Suprapubic skin (tissue), 4 donors: ENCODE measurements at regions not wholly inside any gene's neighbourhood (a gene's known extent, or its start where the extent isn't known, plus 50 kb on each side); places are given as distances from the start of the nearest gene placed in this dataset.

ENCODE experiments used
- CTCF ChIP-seq, 2 donors: fragments of 200-600 bp in 1 of 2; fragments of 450-650 bp in 1 of 2; sonication (generic) in 1 of 2; IDR thresholded peaks; one replicate each; pipeline ENCODE4 v1.5.1; 2016 to 2019; ENCODE audit warnings: antibody characterized with exemption in 2 of 2, mild to moderate bottlenecking in 1 of 2, moderate library complexity in 1 of 2
- EP300 ChIP-seq: sonication (generic); formaldehyde crosslinking; IDR thresholded peaks from one replicate; pipeline ENCODE4 v1.6.1; 2017; ENCODE audit warnings: antibody characterized with exemption
- POLR2A ChIP-seq, 2 donors: fragments of 450-650 bp; IDR thresholded peaks; one replicate each; pipeline ENCODE4 v1.6.1; 2017; ENCODE audit warnings: antibody characterized with exemption in 2 of 2, mild to moderate bottlenecking in 2 of 2, moderate library complexity in 2 of 2
- POLR2AphosphoS5 ChIP-seq, 3 donors: sonication (generic); formaldehyde crosslinking; IDR thresholded peaks; one replicate each; pipeline ENCODE4 v1.6.1; 2017; ENCODE audit warnings: antibody characterized with exemption in 3 of 3

DNA sequence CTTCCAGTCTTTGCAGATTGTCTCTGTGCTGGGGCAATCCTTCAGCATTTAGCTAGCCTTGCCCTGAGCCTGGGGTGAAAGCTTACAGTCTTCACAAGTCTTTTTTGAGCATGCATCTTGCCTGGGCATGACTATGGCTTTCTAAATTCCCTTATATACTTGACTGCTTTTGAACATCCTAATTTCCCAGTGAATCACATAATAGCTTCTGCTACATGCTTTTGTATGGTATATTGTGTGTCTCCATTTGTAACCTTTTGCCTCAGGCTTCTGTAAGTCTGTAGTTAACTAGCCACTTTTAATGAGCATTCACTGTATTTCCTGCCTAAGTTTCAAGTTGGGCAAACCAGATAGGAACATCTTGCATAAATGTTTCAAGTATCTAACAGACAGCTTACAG lies 76.8 kb downstream of the CHCHD4 start:
- TF ChIP-seq CTCF (IDR thresholded peaks at IDR 0.05) (no peak), POLR2A (IDR thresholded peaks at IDR 0.05) (no peak), POLR2AphosphoS5 (IDR thresholded peaks at IDR 0.05) (no peak), EP300 (no peak)
